ENCODE measurements at regions not wholly inside any gene's neighbourhood (a gene's known extent, or its start where the extent isn't known, plus 50 kb on each side); places are given as distances from the start of the nearest gene placed in this dataset.

GRCh38 chr1:82511441-82511840, 710.7 kb downstream of the ADGRL2 start:
- H4K20me1 ChIP-seq (ENCODE audit: control insufficient read depth, insufficient read depth, low read depth, low read length), result no peaks in the 10 kb centered on the region

GRCh38 chr1:82510431-82510830, 709.7 kb downstream of the ADGRL2 start:
- H3K4me2 ChIP-seq (ENCODE audit: low read length), result no peak overlapping the region
- no peaks in the 10 kb centered on the region for H3K79me2 ChIP-seq (ENCODE audit: control insufficient read depth, low read length)
- H3K27me3 ChIP-seq (ENCODE audit: control insufficient read depth, low read length), result no peaks in the 10 kb centered on the region
- H3K9me2 ChIP-seq (replicated peaks; ENCODE audit: control insufficient read depth, low read length), result no peaks in the 10 kb centered on the region
- no peak for TF ChIP-seq EZH2phosphoT487 (IDR thresholded peaks at IDR 0.05; ENCODE audit: borderline replicate concordance, low read length)
- TF ChIP-seq CTCF (IDR thresholded peaks at IDR 0.05; ENCODE audit: low read depth, low read length, poor library complexity, severe bottlenecking), result no peak
- H3F3A ChIP-seq (ENCODE audit: control insufficient read depth, insufficient read depth), result no peaks in the 10 kb centered on the region
- no peak overlapping the region for H3K27ac ChIP-seq (ENCODE audit: low read depth, low read length)
- H3K36me3 ChIP-seq (ENCODE audit: control insufficient read depth, low read length), result no peaks in the 10 kb centered on the region
- no peaks in the 10 kb centered on the region for H4K20me1 ChIP-seq (ENCODE audit: control insufficient read depth, insufficient read depth, low read depth, low read length)
- no peaks in the 10 kb centered on the region for H3K4me1 ChIP-seq (ENCODE audit: control insufficient read depth, low read length)
- no peak overlapping the region for H3K4me3 ChIP-seq (ENCODE audit: low read length)
- H3K9me3 ChIP-seq (ENCODE audit: control insufficient read depth, insufficient read depth, low read length), result no peaks in the 10 kb centered on the region

More at GRCh38 chr1:82511441-82511840, 710.7 kb downstream of the ADGRL2 start:
- Histone ChIP-seq H3K9me3 (ENCODE audit: control insufficient read depth, insufficient read depth, low read length) (no peaks in the 10 kb centered on the region), H3K9me2 (replicated peaks; ENCODE audit: control insufficient read depth, low read length) (no peaks in the 10 kb centered on the region), H3K27ac (ENCODE audit: low read depth, low read length) (no peak overlapping the region), H3F3A (ENCODE audit: control insufficient read depth, insufficient read depth) (no peaks in the 10 kb centered on the region), H3K4me2 (ENCODE audit: low read length) (no peak overlapping the region), H3K79me2 (ENCODE audit: control insufficient read depth, low read length) (no peaks in the 10 kb centered on the region), H3K4me1 (ENCODE audit: control insufficient read depth, low read length) (no peaks in the 10 kb centered on the region), H3K27me3 (ENCODE audit: control insufficient read depth, low read length) (no peaks in the 10 kb centered on the region), H3K4me3 (ENCODE audit: low read length) (no peak overlapping the region), H3K36me3 (ENCODE audit: control insufficient read depth, low read length) (no peaks in the 10 kb centered on the region)
- no peak for TF ChIP-seq EZH2phosphoT487 (IDR thresholded peaks at IDR 0.05; ENCODE audit: borderline replicate concordance, low read length)
- TF ChIP-seq CTCF (IDR thresholded peaks at IDR 0.05; ENCODE audit: low read depth, low read length, poor library complexity, severe bottlenecking), result no peak

- H4K20me1 ChIP-seq (ENCODE audit: control insufficient read depth, insufficient read depth, low read depth, low read length), result no peaks in the 10 kb centered on the region
- H3K79me2 ChIP-seq (ENCODE audit: control insufficient read depth, low read length), result no peaks in the 10 kb centered on the region
- H3K27ac ChIP-seq (ENCODE audit: low read depth, low read length), result no peak overlapping the region
- no peaks in the 10 kb centered on the region for H3K9me2 ChIP-seq (replicated peaks; ENCODE audit: control insufficient read depth, low read length)
- H3K4me2 ChIP-seq (ENCODE audit: low read length), result no peak overlapping the region
- no peaks in the 10 kb centered on the region for H3K9me3 ChIP-seq (ENCODE audit: control insufficient read depth, insufficient read depth, low read length)
- H3K4me1 ChIP-seq (ENCODE audit: control insufficient read depth, low read length), result no peaks in the 10 kb centered on the region
- H3K36me3 ChIP-seq (ENCODE audit: control insufficient read depth, low read length), result no peaks in the 10 kb centered on the region
- H3K27me3 ChIP-seq (ENCODE audit: control insufficient read depth, low read length), result no peaks in the 10 kb centered on the region
- TF ChIP-seq EZH2phosphoT487 (IDR thresholded peaks at IDR 0.05; ENCODE audit: borderline replicate concordance, low read length) (no peak), CTCF (IDR thresholded peaks at IDR 0.05; ENCODE audit: low read depth, low read length, poor library complexity, severe bottlenecking) (no peak)
- no peaks in the 10 kb centered on the region for H3F3A ChIP-seq (ENCODE audit: control insufficient read depth, insufficient read depth)
- H3K4me3 ChIP-seq (ENCODE audit: low read length), result no peak overlapping the region
Measured at GRCh38 chr1:82507011-82507410, 706.3 kb downstream of the ADGRL2 start.

DNA sequence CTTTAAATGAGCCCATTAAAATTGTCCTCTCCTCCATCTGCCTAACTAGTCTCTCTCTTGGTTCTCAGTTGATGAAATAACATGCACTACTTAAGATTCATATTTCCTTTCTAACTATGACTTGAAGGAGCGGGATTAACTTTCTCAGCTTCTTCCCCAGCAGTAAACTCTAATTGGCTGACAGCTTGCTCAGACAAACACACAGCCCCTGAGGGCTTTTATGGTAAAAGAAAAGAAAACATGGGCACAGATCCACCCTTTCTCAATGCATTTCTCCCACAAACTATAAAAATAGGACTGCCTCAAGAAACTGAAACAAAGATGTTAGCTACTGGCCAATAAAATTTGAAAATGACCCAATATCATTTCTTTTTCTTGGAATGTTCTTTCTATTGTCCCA, 703.1 kb downstream of the ADGRL2 start:
- no peak overlapping the region for H3K27ac ChIP-seq (ENCODE audit: low read depth, low read length)
- no peaks in the 10 kb centered on the region for H3K9me3 ChIP-seq (ENCODE audit: control insufficient read depth, insufficient read depth, low read length)
- no peak overlapping the region for H3K4me3 ChIP-seq (ENCODE audit: low read length)
- H3K4me1 ChIP-seq (ENCODE audit: control insufficient read depth, low read length), result no peaks in the 10 kb centered on the region
- no peak overlapping the region for H3K4me2 ChIP-seq (ENCODE audit: low read length)
- no peaks in the 10 kb centered on the region for H3K79me2 ChIP-seq (ENCODE audit: control insufficient read depth, low read length)
- no peak for TF ChIP-seq EZH2phosphoT487 (IDR thresholded peaks at IDR 0.05; ENCODE audit: borderline replicate concordance, low read length)
- H3K36me3 ChIP-seq (ENCODE audit: control insufficient read depth, low read length), result no peaks in the 10 kb centered on the region
- no peaks in the 10 kb centered on the region for H3K27me3 ChIP-seq (ENCODE audit: control insufficient read depth, low read length)
- H3K9me2 ChIP-seq (replicated peaks; ENCODE audit: control insufficient read depth, low read length), result no peaks in the 10 kb centered on the region
- H4K20me1 ChIP-seq (ENCODE audit: control insufficient read depth, insufficient read depth, low read depth, low read length), result no peaks in the 10 kb centered on the region
- H3F3A ChIP-seq (ENCODE audit: control insufficient read depth, insufficient read depth), result no peaks in the 10 kb centered on the region
